IMR-90 (cell line): ENCODE measurements at regions not wholly inside any gene's neighbourhood (a gene's known extent, or its start where the extent isn't known, plus 50 kb on each side); places are given as distances from the start of the nearest gene placed in this dataset.

Source experiments
- ATAC-seq: fragments of 200-7000 bp; cut with Tn5 transposase; 2 replicates; pipeline ENCODE4 v1.9.1; 2020; ENCODE audit warnings: low read depth, mild to moderate bottlenecking, moderate library complexity
- BruUV-seq: library from RNA; stranded (reverse); fragments of 400-500 nt; replicated peaks from 2 replicates; lab custom pipeline; 2021; lab: Mats Ljungman, UMichigan
- CTCF ChIA-PET: fragments of 300-600 bp; formaldehyde crosslinking; extraction: SDS; loops from one replicate; lab custom pipeline; 2021; ENCODE audit warnings: antibody characterized with exemption; lab: Yijun Ruan, JAX
- POLR2A ChIA-PET: fragments of 300-600 bp; sonication (Branson Sonifier 250); formaldehyde crosslinking; loops from one replicate; lab custom pipeline; 2022; ENCODE audit warnings: antibody characterized with exemption; ENCODE audit not compliant: unreplicated experiment; lab: Charles Lee
- DNase-seq: peaks from one replicate; pipeline ENCODE4 v3.0.0; 2013
- H2AFZ ChIP-seq: replicated peaks from 2 replicates; pipeline ENCODE3; 2013; ENCODE audit warnings: low read length, mild to moderate bottlenecking; ENCODE audit not compliant: poor library complexity
- H2AK5ac ChIP-seq: 2 replicates; pipeline ENCODE4 v1.6.1; 2013; ENCODE audit warnings: low read depth, low read length, inconsistent platforms
- H2AK9ac ChIP-seq: replicated peaks from 2 replicates; pipeline ENCODE3; 2013; ENCODE audit warnings: mild to moderate bottlenecking, low read depth, low read length, moderate library complexity; ENCODE audit not compliant: poor library complexity
- H2BK120ac ChIP-seq: 2 replicates; pipeline ENCODE4 v1.6.1; 2013; ENCODE audit warnings: low read depth, low read length, inconsistent platforms
- H2BK15ac ChIP-seq: 3 replicates; pipeline ENCODE4 v1.6.1; 2013; ENCODE audit warnings: low read depth, low read length, inconsistent platforms
- H2BK20ac ChIP-seq: 2 replicates; pipeline ENCODE4 v1.6.1; 2013; ENCODE audit warnings: low read depth, mild to moderate bottlenecking, inconsistent platforms, low read length, moderate library complexity
- H2BK5ac ChIP-seq: 2 replicates; pipeline ENCODE4 v1.6.1; 2013; ENCODE audit warnings: mild to moderate bottlenecking, low read depth, low read length, inconsistent platforms; ENCODE audit not compliant: poor library complexity, severe bottlenecking
- H3K14ac ChIP-seq: replicated peaks from 2 replicates; pipeline ENCODE4 v1.6.1; 2013; ENCODE audit warnings: low read depth, low read length, inconsistent platforms
- H3K18ac ChIP-seq: 2 replicates; pipeline ENCODE4 v1.6.1; 2013; ENCODE audit warnings: low read depth, low read length, control low read depth
- H3K23ac ChIP-seq: 2 replicates; pipeline ENCODE4 v1.6.1; 2013; ENCODE audit warnings: low read depth, low read length, inconsistent platforms
- H3K27ac ChIP-seq: 2 replicates; pipeline ENCODE4 v1.5.1; 2013; ENCODE audit warnings: mild to moderate bottlenecking, control low read depth, low read length; ENCODE audit not compliant: insufficient read depth
- H3K27me3 ChIP-seq: 2 replicates; pipeline ENCODE4 v1.6.1; 2013; ENCODE audit warnings: low read length; ENCODE audit not compliant: control insufficient read depth, insufficient read depth
- H3K36me3 ChIP-seq: 2 replicates; pipeline ENCODE4 v1.6.1; 2013; ENCODE audit warnings: low read length, mixed read lengths; ENCODE audit not compliant: control insufficient read depth, insufficient read depth
- H3K4ac ChIP-seq: 2 replicates; pipeline ENCODE4 v1.6.1; 2013; ENCODE audit warnings: low read depth, low read length, inconsistent platforms
- H3K4me1 ChIP-seq: 2 replicates; pipeline ENCODE4 v1.6.1; 2013; ENCODE audit warnings: low read length, mixed read lengths; ENCODE audit not compliant: control insufficient read depth, insufficient read depth
- H3K4me2 ChIP-seq: 2 replicates; pipeline ENCODE4 v1.6.1; 2013; ENCODE audit warnings: low read depth, mild to moderate bottlenecking, control low read depth, low read length, moderate library complexity
- H3K4me3 ChIP-seq: 2 replicates; pipeline ENCODE4 v1.5.1; 2013; ENCODE audit warnings: low read depth, mild to moderate bottlenecking, control low read depth, low read length, moderate library complexity; ENCODE audit not compliant: insufficient read depth
- H3K56ac ChIP-seq: 2 replicates; pipeline ENCODE4 v1.6.1; 2013; ENCODE audit warnings: low read length, inconsistent platforms; ENCODE audit not compliant: insufficient read depth; ENCODE audit errors: extremely low read depth
- H3K79me1 ChIP-seq, 2 experiments: 2 replicates each; pipeline ENCODE4 v1.6.1; 2013; ENCODE audit warnings: low read length in 2 of 2, inconsistent platforms in 1 of 2, low read depth in 1 of 2
- H3K9ac ChIP-seq: 2 replicates; pipeline ENCODE4 v1.6.1; 2013; ENCODE audit warnings: low read depth, low read length, control low read depth
- H3K9me1 ChIP-seq: 2 replicates; pipeline ENCODE4 v1.6.1; 2013; ENCODE audit warnings: low read length, inconsistent platforms; ENCODE audit not compliant: insufficient read depth
- H3K9me3 ChIP-seq: 2 replicates; pipeline ENCODE4 v1.6.1; 2013; ENCODE audit warnings: low read length; ENCODE audit not compliant: control insufficient read depth, insufficient read depth
- H4K20me1 ChIP-seq: 2 replicates; pipeline ENCODE4 v1.6.1; 2013; ENCODE audit warnings: low read length, inconsistent platforms; ENCODE audit not compliant: insufficient read depth
- H4K5ac ChIP-seq: 2 replicates; pipeline ENCODE4 v1.6.1; 2013; ENCODE audit warnings: mild to moderate bottlenecking, low read depth, low read length, control low read depth
- H4K8ac ChIP-seq, 2 experiments: 2 replicates each; pipeline ENCODE4 v1.6.1; 2013; ENCODE audit warnings: low read depth in 2 of 2, low read length in 2 of 2, control low read depth in 1 of 2, inconsistent platforms in 1 of 2
- H4K91ac ChIP-seq: 2 replicates; pipeline ENCODE4 v1.6.1; 2013; ENCODE audit warnings: low read depth, low read length, inconsistent platforms; ENCODE audit not compliant: insufficient read depth
- CEBPB ChIP-seq: IDR thresholded peaks from 2 replicates; pipeline ENCODE4 v1.6.1; 2012; ENCODE audit warnings: low read depth, low read length, improper control_type of control experiment
- CHD1 ChIP-seq: IDR thresholded peaks from 2 replicates; pipeline ENCODE4 v1.6.1; 2012; ENCODE audit warnings: low read depth, low read length, improper control_type of control experiment
- FOS ChIP-seq: fragments of 150-350 bp; IDR thresholded peaks from 2 replicates; pipeline ENCODE4 v1.6.1; 2016; ENCODE audit warnings: low read depth, low read length
- MAFK ChIP-seq: IDR thresholded peaks from 2 replicates; pipeline ENCODE4 v1.6.1; 2012; ENCODE audit warnings: low read depth, low read length, improper control_type of control experiment
- MAZ ChIP-seq: IDR thresholded peaks from 2 replicates; pipeline ENCODE4 v1.6.1; 2012; ENCODE audit warnings: low read depth, mild to moderate bottlenecking, low read length, improper control_type of control experiment, moderate library complexity, borderline replicate concordance
- RCOR1 ChIP-seq: IDR thresholded peaks from 2 replicates; pipeline ENCODE4 v1.6.1; 2012; ENCODE audit warnings: mild to moderate bottlenecking, low read length, improper control_type of control experiment; ENCODE audit not compliant: insufficient replicate concordance
- SMC3 ChIP-seq: fragments of 150-350 bp; IDR thresholded peaks from 2 replicates; pipeline ENCODE4 v1.6.1; 2016; ENCODE audit warnings: low read depth, mild to moderate bottlenecking, antibody characterized with exemption, low read length, moderate library complexity
- WGBS, 2 experiments: methylation state at CpG; one replicate each; pipeline versions ENCODE4 v1.1.5 to v1.1.7; 2013; ENCODE audit warnings: missing lambda C conversion rate in 2 of 2; ENCODE audit not compliant: insufficient read length in 1 of 2; ENCODE audit errors: extremely low coverage in 2 of 2; 5-methylcytosine and 5-hydroxymethylcytosine counted together
- dilution Hi-C: fragments of 300-500 bp; cut with HindIII; formaldehyde crosslinking; loops from one replicate; pipeline ENCODE4 v1.14.3; 2018; ENCODE audit warnings: low sequenced_read_pairs; ENCODE audit not compliant: unreplicated experiment
- in situ Hi-C: fragments of 300-500 bp; cut with MboI; formaldehyde crosslinking; loops from 3 replicates; pipeline ENCODE4 v1.14.3; 2019; ENCODE audit warnings: low sequenced_read_pairs, inconsistent platforms, mixed read lengths
- intact Hi-C: fragments of 100-400 bp; cut with micrococcal nuclease; formaldehyde crosslinking; loops from 2 replicates; pipeline ENCODE4 v1.10.0; 2022
- TF ChIP-seq, protein P1 (sequence below): fragments of 150-350 bp; IDR thresholded peaks from 2 replicates; pipeline ENCODE4 v1.6.1; 2017; ENCODE audit warnings: mild to moderate bottlenecking, antibody characterized with exemption, low read length, low read depth

DNA sequence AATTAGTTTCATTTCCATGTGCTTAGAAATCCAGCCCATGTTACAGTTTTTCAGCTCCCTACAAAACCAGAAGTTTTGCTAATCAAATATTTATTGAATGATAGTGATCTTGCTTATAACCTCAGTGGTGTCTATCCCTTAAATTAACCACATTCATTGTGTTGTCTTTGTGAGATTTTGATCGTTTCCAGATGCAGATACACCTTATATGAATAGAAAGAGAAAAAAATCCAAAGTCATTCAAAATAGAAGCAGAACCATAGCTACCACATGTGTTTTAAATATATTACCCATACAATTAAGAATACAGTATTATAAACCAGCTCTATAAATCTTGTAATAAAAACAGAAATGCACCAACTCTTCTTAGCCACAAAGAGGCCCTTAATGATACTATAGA lies 60.6 kb upstream of the RREB1 start:
- Histone ChIP-seq H3K14ac (no peak overlapping the region), H2BK120ac (no peak overlapping the region), H2BK15ac (no peak overlapping the region), H2AFZ (no peak overlapping the region), H4K5ac (no peak overlapping the region), H2BK20ac (no peak overlapping the region), H2BK5ac (no peak overlapping the region), H3K23ac (no peak overlapping the region), H4K8ac (no peak overlapping the region), H3K4me2 (no peak overlapping the region), H4K91ac (no peak overlapping the region), H3K36me3 (no peaks in the 10 kb centered on the region), H3K79me1 (no peaks in the 10 kb centered on the region), H3K9ac (no peak overlapping the region), H3K9me1 (no peaks in the 10 kb centered on the region), H3K4ac (no peak overlapping the region), H3K4me3 (no peak overlapping the region), H3K9me3 (no peaks in the 10 kb centered on the region), H3K18ac (no peak overlapping the region), H3K56ac (no peak overlapping the region), H2AK5ac (no peak overlapping the region), H3K27ac (no peak overlapping the region), H2AK9ac (no peak overlapping the region), H4K20me1 (no peaks in the 10 kb centered on the region), H3K4me1 (no peaks in the 10 kb centered on the region), H3K27me3 (no peaks in the 10 kb centered on the region)
- ChIA-PET CTCF (interaction anchor here (0.6 to 0.9 kb wide), 2 partner anchors 11 to 65 kb away, joined by 3 read pairs; no protein-coding TSS in a partner anchor), POLR2A (no interaction called here)
- WGBS, 2 experiments = no CpG with 5 or more reads among the region's 1 CpG
- DNase-seq (no peak), ATAC-seq (no peak)
- no TSS peak for BruUV-seq
- intact Hi-C loops (no loop called here), in situ Hi-C loops (no loop called here), dilution Hi-C loops (no loop called here)
- TF ChIP-seq FOS = no peak
- no peak for TF ChIP-seq CEBPB
- TF ChIP-seq CHD1 = no peak
- TF ChIP-seq RCOR1 = no peak
- TF ChIP-seq, protein P1, sequence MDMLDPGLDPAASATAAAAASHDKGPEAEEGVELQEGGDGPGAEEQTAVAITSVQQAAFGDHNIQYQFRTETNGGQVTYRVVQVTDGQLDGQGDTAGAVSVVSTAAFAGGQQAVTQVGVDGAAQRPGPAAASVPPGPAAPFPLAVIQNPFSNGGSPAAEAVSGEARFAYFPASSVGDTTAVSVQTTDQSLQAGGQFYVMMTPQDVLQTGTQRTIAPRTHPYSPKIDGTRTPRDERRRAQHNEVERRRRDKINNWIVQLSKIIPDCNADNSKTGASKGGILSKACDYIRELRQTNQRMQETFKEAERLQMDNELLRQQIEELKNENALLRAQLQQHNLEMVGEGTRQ = no peak
- TF ChIP-seq SMC3 = no peak
- no peak for TF ChIP-seq MAFK
- no peak for TF ChIP-seq MAZ
